ENCODE measurements at regions not wholly inside any gene's neighbourhood (a gene's known extent, or its start where the extent isn't known, plus 50 kb on each side); places are given as distances from the start of the nearest gene placed in this dataset.

- in situ Hi-C loops (cut with HindIII; ENCODE audit: low sequenced_read_pairs): no loop called here
- DNase-seq (ENCODE audit: low read depth): no peak
- TF ChIP-seq, protein P1, sequence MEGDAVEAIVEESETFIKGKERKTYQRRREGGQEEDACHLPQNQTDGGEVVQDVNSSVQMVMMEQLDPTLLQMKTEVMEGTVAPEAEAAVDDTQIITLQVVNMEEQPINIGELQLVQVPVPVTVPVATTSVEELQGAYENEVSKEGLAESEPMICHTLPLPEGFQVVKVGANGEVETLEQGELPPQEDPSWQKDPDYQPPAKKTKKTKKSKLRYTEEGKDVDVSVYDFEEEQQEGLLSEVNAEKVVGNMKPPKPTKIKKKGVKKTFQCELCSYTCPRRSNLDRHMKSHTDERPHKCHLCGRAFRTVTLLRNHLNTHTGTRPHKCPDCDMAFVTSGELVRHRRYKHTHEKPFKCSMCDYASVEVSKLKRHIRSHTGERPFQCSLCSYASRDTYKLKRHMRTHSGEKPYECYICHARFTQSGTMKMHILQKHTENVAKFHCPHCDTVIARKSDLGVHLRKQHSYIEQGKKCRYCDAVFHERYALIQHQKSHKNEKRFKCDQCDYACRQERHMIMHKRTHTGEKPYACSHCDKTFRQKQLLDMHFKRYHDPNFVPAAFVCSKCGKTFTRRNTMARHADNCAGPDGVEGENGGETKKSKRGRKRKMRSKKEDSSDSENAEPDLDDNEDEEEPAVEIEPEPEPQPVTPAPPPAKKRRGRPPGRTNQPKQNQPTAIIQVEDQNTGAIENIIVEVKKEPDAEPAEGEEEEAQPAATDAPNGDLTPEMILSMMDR (IDR thresholded peaks at IDR 0.05; ENCODE audit: low read depth, low read length, missing control alignments): peak; percentile 2
- H3K4me3 ChIP-seq (ENCODE audit: low read depth, low read length): no peak overlapping the region
Observed at GRCh38 chr12:79512068-79512467, 178.7 kb downstream of the PAWR start.

GRCh38 chr12:79508622-79509021 lies 182.1 kb downstream of the PAWR start:
- no peak for DNase-seq (ENCODE audit: low read depth)
- in situ Hi-C loops (cut with HindIII; ENCODE audit: low sequenced_read_pairs): no loop called here
- TF ChIP-seq, protein P1 (IDR thresholded peaks at IDR 0.05; ENCODE audit: low read depth, low read length, missing control alignments): no peak
- no peak overlapping the region for H3K4me3 ChIP-seq (ENCODE audit: low read depth, low read length)
